GM12874 (cell line): ENCODE measurements at regions not wholly inside any gene's neighbourhood (a gene's known extent, or its start where the extent isn't known, plus 50 kb on each side); places are given as distances from the start of the nearest gene placed in this dataset.

Experiments used
- CTCF ChIP-seq: IDR thresholded peaks from 2 replicates; pipeline ENCODE4 v1.5.1; 2011; ENCODE audit warnings: low read depth, mild to moderate bottlenecking, control low read depth, low read length, moderate library complexity; ENCODE audit not compliant: insufficient read depth

- TF ChIP-seq CTCF, result no peak
Measured at GRCh38 chr15:70198441-70199123, 100.9 kb upstream of the TLE3 start.

GRCh38 chr15:70197945-70198361 lies 100.2 kb upstream of the TLE3 start:
- TF ChIP-seq CTCF, result no peak

- TF ChIP-seq CTCF, result no peak
Measured at GRCh38 chr15:70197318-70197944, 99.7 kb upstream of the TLE3 start.

DNA sequence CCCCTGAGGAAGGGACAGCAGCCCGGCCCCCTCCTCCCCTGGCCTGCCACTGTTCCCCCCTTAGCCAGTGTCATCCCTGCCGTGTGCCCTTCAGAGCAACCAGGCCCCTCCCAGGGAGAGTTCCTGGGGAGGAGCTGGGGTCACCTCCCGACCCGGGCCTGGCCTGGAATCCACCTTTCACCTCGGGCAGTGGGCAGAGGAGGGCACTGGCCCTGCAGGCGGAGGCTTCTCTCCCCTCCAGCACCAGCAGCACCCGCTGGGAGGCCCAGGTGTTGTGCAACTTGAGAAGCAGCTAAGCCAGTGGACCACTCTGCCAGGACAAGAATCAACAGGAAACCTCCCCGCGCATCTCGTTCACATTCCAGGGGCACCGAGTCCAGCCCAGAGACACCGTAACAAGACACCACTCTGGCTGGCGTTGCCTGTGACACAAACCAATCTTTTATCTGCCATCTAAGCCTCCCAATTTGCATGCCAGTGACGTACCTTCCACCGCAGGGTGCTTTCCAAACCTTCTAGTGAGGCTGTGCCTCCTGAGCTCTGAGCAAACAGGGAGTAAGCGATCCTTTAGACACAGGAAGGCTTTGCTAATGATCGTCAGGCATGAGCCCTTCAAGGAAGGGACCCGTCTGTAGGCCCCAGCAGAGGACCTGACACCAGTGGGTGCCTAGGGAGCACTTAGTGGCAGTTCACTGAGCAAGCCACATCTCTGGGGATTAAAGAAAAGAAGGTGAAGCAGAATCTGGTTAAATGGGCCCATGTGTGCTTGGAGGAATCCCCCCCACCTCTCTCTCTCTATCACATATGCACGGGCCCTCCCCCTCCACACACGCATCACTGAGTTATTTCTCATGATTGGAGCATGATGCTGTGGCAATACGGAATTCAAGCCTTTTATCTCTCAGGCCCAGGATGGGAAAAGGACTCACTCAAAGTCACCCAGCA lies 98.9 kb upstream of the TLE3 start:
- TF ChIP-seq CTCF, result no peak

DNA sequence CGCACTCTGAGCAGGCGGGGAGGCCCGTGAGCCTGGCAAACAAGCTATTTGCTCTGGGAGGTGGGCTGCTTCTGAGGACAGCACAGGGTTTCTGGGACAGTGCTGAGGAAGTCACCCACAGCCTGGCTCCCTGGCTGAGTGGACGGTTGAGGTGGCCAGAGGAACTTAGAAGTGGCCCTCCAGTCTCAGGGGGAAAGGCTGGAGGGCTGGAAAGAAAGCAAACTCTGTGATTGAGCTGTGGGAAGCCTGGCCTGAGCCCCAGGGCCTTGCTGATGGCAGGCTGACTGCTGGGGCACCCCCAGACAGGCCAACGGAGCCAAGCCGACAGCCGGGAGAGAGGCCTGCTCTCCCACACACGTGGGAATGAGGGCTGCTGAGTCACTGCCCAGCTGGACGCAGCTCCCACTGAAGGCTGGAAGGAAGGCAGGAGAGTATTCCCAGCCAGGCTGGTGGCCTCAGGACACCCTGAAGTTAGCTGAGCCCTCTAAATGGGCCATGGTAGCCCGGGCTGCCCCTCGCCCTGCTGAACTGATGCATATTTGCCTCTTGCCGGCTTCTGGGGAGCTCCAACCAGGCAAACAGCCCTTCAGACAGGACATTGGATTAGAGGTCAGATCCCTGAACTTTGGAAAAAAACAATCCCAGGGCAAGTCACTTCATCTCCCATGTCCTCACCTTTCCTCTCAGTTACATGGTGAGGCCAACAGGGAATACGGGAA lies 98.0 kb upstream of the TLE3 start:
- no peak for TF ChIP-seq CTCF

- no peak for TF ChIP-seq CTCF
Measured at GRCh38 chr15:70195171-70195570, 97.5 kb upstream of the TLE3 start.
